ENCODE measurements at regions not wholly inside any gene's neighbourhood (a gene's known extent, or its start where the extent isn't known, plus 50 kb on each side); places are given as distances from the start of the nearest gene placed in this dataset.

DNA sequence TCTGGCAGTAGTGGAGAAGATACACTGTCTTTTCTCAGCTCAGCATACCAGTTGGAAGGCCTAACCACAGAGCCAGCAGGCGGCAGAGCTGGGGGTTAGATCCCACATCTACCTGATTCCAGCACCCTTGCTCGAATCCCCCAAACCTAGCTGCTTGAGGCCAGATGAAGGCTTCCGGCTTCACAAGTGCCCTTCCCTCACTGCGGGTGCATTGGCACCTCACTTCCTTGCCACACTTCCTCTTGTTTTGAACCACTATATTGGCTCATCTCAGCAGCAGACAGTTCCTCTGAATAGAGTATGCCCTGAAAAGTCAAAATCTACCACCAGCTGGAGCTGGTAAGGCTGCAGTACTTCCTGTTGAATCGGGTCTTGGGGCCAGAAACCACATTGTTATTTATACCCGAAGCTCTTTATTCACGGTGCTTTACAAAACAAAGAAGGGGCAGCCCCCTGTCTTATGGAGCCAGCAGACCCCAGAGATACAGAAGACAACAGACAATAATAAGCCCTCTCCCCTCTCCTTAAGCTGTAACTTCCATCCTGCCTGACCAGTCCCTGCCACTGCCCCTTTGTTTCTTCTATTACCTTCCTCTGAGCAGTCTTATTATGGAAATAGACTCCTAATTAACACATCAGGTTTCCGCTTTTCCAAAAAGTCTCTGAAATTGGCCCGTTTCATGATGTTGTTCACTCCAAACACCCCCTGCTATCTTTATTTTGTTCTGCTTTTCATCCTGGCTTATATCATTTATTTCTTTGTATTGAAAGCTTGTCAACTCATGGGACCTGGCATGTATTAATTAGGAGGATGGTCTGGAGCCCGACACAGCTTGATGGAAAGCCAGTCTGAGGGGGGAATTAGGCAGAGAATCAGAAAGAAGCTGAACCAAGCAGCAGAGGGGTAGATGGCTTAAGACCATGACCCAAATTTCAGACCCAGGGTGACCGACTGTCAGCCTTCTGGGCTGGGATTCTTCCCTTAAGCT is 233.5 kb downstream of the EFCAB11 start:
- Histone ChIP-seq H3K27ac (no peak overlapping the region), H3K27me3 (no peaks in the 10 kb centered on the region), H3K36me3 (ENCODE audit: low read depth, missing control alignments) (no peaks in the 10 kb centered on the region), H3K4me3 (no peak overlapping the region), H3K4me1 (no peaks in the 10 kb centered on the region), H3K9me3 (no peaks in the 10 kb centered on the region)
- DNase-seq = no peak
- intact Hi-C loops (cut with DNase I; ENCODE audit: low total_unique reads) = no loop called here
- 82 to 84% methylated on average over 11 of the region's 11 CpGs for WGBS, 2 donors
- TF ChIP-seq, protein P1, sequence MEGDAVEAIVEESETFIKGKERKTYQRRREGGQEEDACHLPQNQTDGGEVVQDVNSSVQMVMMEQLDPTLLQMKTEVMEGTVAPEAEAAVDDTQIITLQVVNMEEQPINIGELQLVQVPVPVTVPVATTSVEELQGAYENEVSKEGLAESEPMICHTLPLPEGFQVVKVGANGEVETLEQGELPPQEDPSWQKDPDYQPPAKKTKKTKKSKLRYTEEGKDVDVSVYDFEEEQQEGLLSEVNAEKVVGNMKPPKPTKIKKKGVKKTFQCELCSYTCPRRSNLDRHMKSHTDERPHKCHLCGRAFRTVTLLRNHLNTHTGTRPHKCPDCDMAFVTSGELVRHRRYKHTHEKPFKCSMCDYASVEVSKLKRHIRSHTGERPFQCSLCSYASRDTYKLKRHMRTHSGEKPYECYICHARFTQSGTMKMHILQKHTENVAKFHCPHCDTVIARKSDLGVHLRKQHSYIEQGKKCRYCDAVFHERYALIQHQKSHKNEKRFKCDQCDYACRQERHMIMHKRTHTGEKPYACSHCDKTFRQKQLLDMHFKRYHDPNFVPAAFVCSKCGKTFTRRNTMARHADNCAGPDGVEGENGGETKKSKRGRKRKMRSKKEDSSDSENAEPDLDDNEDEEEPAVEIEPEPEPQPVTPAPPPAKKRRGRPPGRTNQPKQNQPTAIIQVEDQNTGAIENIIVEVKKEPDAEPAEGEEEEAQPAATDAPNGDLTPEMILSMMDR (IDR thresholded peaks at IDR 0.05) = no peak
- no peak for TF ChIP-seq POLR2A (IDR thresholded peaks at IDR 0.05)

DNA sequence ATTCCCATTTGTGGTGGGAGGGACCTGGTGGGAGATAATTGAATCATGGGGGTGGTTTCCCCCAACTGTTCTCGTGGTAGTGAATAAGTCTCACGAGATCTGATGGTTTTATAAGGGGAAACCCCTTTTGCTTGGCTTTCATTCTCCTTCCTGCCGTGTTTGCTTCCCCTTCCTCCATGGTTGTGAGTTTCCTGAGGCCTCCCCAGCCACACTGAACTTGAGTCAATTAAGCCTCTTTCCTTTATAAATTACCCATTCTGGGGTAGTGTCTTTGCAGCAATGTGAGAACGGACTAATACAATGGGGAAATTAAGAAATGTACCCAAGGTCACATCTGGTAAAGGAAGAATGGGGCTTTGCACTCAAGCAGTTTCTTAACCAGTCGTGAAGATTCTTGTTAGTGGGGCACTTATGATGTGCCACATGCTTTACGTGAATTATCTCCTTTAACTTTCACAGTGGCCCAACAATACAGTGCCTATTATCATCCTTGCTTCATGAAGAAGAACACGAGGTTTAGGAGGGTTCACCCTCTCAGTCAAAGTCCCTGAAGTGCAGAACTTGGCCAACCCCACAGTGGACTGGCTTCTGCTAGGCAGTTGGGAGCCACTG is 234.3 kb downstream of the EFCAB11 start:
- Histone ChIP-seq H3K9me3 (no peaks in the 10 kb centered on the region), H3K27me3 (no peaks in the 10 kb centered on the region), H3K36me3 (ENCODE audit: low read depth, missing control alignments) (no peaks in the 10 kb centered on the region), H3K4me1 (no peaks in the 10 kb centered on the region), H3K27ac (no peak overlapping the region), H3K4me3 (no peak overlapping the region)
- no peak for DNase-seq
- intact Hi-C loops (cut with DNase I; ENCODE audit: low total_unique reads) = no loop called here
- TF ChIP-seq, protein P1 (IDR thresholded peaks at IDR 0.05) = no peak
- no peak for TF ChIP-seq POLR2A (IDR thresholded peaks at IDR 0.05)
- WGBS, 2 donors = 78 to 79% methylated on average over 7 of the region's 7 CpGs

DNA sequence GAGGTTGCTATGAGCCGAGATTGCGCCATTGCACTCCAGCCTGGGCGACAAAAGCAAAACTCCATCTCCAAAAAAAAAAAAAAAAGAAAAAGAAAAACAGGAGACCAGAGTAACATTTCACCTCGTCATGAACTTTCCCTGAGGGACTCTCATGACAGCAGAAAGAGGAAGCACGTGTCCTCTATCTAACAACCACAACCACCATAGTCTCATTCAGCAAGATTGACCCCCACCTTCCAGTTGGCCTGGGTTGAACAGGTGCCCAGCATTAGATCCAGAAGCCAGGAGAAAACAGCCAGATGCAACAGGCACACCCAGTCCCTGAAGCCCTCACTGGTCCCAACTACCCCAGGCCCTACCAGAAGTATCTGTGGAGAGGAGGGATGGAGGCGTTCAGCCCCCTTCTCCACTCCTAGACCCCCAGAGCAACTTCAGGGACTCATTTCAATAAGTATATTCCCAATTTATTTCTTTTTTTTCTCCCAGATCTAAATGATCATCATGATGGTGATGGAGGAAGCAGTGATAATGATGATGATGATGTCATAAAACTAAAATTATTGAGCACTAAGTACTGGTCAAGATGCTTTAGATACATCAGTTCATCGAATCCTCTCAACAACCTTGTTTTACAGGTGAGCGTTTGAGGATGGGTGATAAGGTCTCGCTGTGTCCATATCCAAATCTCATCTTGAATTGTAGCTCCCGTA is 235.0 kb downstream of the EFCAB11 start:
- WGBS, 2 donors = 86 to 87% methylated on average over 10 of the region's 10 CpGs
- Histone ChIP-seq H3K4me1 (no peaks in the 10 kb centered on the region), H3K4me3 (no peak overlapping the region), H3K27me3 (no peaks in the 10 kb centered on the region), H3K27ac (no peak overlapping the region), H3K9me3 (no peaks in the 10 kb centered on the region), H3K36me3 (ENCODE audit: low read depth, missing control alignments) (no peaks in the 10 kb centered on the region)
- TF ChIP-seq POLR2A (IDR thresholded peaks at IDR 0.05) = no peak
- TF ChIP-seq, protein P1 (IDR thresholded peaks at IDR 0.05) = no peak
- DNase-seq = no peak
- intact Hi-C loops (cut with DNase I; ENCODE audit: low total_unique reads) = no loop called here

DNA sequence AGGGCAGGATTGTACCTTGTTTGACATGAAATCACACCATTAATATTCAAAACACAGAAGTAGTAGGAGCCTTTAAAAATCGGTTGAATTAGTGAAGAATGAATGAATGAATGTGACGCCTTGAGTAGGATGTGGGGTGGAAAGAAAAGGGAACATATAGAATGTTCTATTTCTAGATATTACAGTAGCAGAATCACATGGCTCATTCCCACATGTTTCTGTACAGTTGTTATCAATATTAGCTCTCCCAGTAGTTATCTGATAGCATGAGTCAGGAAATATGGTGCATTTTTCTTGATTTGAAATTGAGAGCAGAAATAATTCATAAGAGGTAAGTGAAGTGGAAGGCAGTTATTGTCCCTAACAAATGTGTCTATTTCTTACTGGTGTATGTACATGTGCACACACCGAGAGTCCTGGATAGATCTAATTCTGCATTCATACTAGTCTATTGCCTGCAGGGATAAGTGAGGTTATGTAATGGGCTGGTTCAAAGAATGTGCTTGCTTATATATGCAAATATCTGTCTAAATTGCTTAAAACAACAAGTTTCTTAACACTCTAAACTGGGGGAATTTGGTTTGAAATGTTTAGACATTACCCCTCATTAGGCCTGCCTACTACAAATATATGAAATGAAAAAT is 245.4 kb downstream of the EFCAB11 start:
- WGBS, 2 donors = 90 to 92% methylated on average over 3 of the region's 3 CpGs
- Histone ChIP-seq H3K27me3 (no peaks in the 10 kb centered on the region), H3K4me3 (no peak overlapping the region), H3K9me3 (no peaks in the 10 kb centered on the region), H3K27ac (no peak overlapping the region), H3K4me1 (no peaks in the 10 kb centered on the region), H3K36me3 (ENCODE audit: low read depth, missing control alignments) (no peaks in the 10 kb centered on the region)
- TF ChIP-seq POLR2A (IDR thresholded peaks at IDR 0.05) = no peak
- TF ChIP-seq, protein P1 (IDR thresholded peaks at IDR 0.05) = no peak
- DNase-seq = no peak
- intact Hi-C loops (cut with DNase I; ENCODE audit: low total_unique reads) = no loop called here
